ENCODE measurements at regions not wholly inside any gene's neighbourhood (a gene's known extent, or its start where the extent isn't known, plus 50 kb on each side); places are given as distances from the start of the nearest gene placed in this dataset.
A peak's percentile ranks its signal among the peaks of the same experiment; 100 is the strongest.

GRCh38 chr9:687994-688393 is 153.5 kb upstream of the DMRT1 start:
- no peak for DNase-seq
- no peak for ATAC-seq
- no peak for TF ChIP-seq CTCF (IDR thresholded peaks at IDR 0.05)
- intact Hi-C loops (cut with DNase I) = no loop called here
- H3K9me3 ChIP-seq = no peaks in the 10 kb centered on the region
- H3K27me3 ChIP-seq = no peaks in the 10 kb centered on the region
- H3K4me3 ChIP-seq = no peak overlapping the region
- H3K36me3 ChIP-seq = no peaks in the 10 kb centered on the region
- H3K4me1 ChIP-seq = peaks cover 0 to 8% of the 10 kb centered on the region in 2 donors
- H3K27ac ChIP-seq = no peak overlapping the region

- no peaks in the 10 kb centered on the region for H3K9me3 ChIP-seq
- DNase-seq (no peak), ATAC-seq (no peak)
- no peak overlapping the region for H3K27ac ChIP-seq
- intact Hi-C loops (cut with DNase I) = no loop called here
- TF ChIP-seq CTCF (IDR thresholded peaks at IDR 0.05) = no peak
- no peak overlapping the region for H3K4me3 ChIP-seq
- peaks cover 11 to 30% of the 10 kb centered on the region in 2 donors for H3K4me1 ChIP-seq
- no peaks in the 10 kb centered on the region for H3K36me3 ChIP-seq
- no peaks in the 10 kb centered on the region for H3K27me3 ChIP-seq
These were observed 150.9 kb upstream of the DMRT1 start for GRCh38 chr9:690517-691111.

- Histone ChIP-seq H3K27ac (no peak overlapping the region), H3K27me3 (no peaks in the 10 kb centered on the region), H3K4me1 (peaks cover 14 to 35% of the 10 kb centered on the region in 2 donors), H3K4me3 (no peak overlapping the region), H3K9me3 (no peaks in the 10 kb centered on the region), H3K36me3 (no peaks in the 10 kb centered on the region)
- no peak for DNase-seq
- intact Hi-C loops (cut with DNase I) = no loop called here
- TF ChIP-seq CTCF (IDR thresholded peaks at IDR 0.05) = no peak
- ATAC-seq = no peak
These were observed 149.6 kb upstream of the DMRT1 start for GRCh38 chr9:691825-692400.

- no peak for ATAC-seq
- intact Hi-C loops (cut with DNase I) = no loop called here
- TF ChIP-seq CTCF (IDR thresholded peaks at IDR 0.05) = no peak
These were observed 148.8 kb upstream of the DMRT1 start for GRCh38 chr9:692636-693129.

GRCh38 chr9:693201-694091 is 148.1 kb upstream of the DMRT1 start:
- intact Hi-C loops (cut with DNase I) = no loop called here
- no peak for TF ChIP-seq CTCF (IDR thresholded peaks at IDR 0.05)
- Histone ChIP-seq H3K4me1 (peaks cover 14 to 35% of the 10 kb centered on the region in 2 donors), H3K4me3 (no peak overlapping the region), H3K27me3 (no peaks in the 10 kb centered on the region), H3K36me3 (no peaks in the 10 kb centered on the region), H3K27ac (peak overlapping the region; percentile 71 to 77), H3K9me3 (no peaks in the 10 kb centered on the region)
- ATAC-seq = peak; percentile 49
- peak in 2 of 4 donors; percentile 79 to 82 for DNase-seq

More at GRCh38 chr9:692636-693129, 148.8 kb upstream of the DMRT1 start:
- no peaks in the 10 kb centered on the region for H3K36me3 ChIP-seq
- H3K4me1 ChIP-seq = peaks cover 14 to 35% of the 10 kb centered on the region in 2 donors
- no peaks in the 10 kb centered on the region for H3K9me3 ChIP-seq
- no peaks in the 10 kb centered on the region for H3K27me3 ChIP-seq
- H3K4me3 ChIP-seq = no peak overlapping the region
- peak overlapping the region; percentile 71 to 77 for H3K27ac ChIP-seq
- no peak for DNase-seq

All from left lung (tissue), 4 donors.